GM23338 (cell line): ENCODE measurements at regions not wholly inside any gene's neighbourhood (a gene's known extent, or its start where the extent isn't known, plus 50 kb on each side); places are given as distances from the start of the nearest gene placed in this dataset.

Source experiments
- EZH2 ChIP-seq: fragments of 200-600 bp; sonication (generic); IDR thresholded peaks from one replicate; pipeline ENCODE4 v1.8.0; 2017; ENCODE audit warnings: antibody characterized with exemption, mild to moderate bottlenecking, low read depth; ENCODE audit not compliant: unreplicated experiment
- STAT1 ChIP-seq: IDR thresholded peaks from one replicate; pipeline ENCODE4 v1.6.1; 2016; ENCODE audit warnings: antibody characterized with exemption; ENCODE audit not compliant: unreplicated experiment
- TF ChIP-seq, protein P1 (sequence below): fragments of 250-450 bp; sonication (Bioruptor Pico); IDR thresholded peaks from 2 replicates; pipeline ENCODE4 v1.5.0; 2020; ENCODE audit warnings: mild to moderate bottlenecking, moderate library complexity
- TF ChIP-seq, protein P2 (sequence below), 2 experiments: fragments of 200-600 bp in 1 of 2; sonication (generic) in 1 of 2; conservative IDR thresholded peaks; 2 replicates each; pipeline versions ENCODE4 v1.5.1 to v1.6.1; 2016 to 2017; ENCODE audit warnings: antibody characterized with exemption in 2 of 2, low read depth in 2 of 2, mild to moderate bottlenecking in 2 of 2, moderate library complexity in 1 of 2
- TF ChIP-seq, protein P3 (sequence below): IDR thresholded peaks from one replicate; pipeline ENCODE4 v1.6.1; 2018; ENCODE audit warnings: antibody characterized with exemption; ENCODE audit not compliant: unreplicated experiment

DNA sequence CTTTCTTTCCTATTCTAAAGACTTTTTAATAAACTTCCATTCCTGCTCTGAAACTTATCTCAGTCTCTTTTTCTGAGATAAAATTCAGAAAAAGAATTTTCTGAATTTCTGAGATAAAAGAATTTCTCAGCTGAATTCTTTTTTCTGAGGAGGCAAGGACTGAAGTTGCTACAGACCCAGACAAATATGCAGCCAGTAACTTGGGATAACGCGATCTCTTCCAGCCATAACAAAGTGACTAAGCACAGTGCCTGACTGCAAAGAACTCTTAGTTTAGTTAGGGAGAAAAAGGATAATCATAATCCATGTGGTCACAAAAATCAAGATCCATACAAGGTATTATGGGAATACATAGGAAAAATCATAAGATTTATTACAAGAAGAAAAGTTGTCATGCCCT lies 222.0 kb upstream of the GAP43 start (continued):
- TF ChIP-seq, protein P1, sequence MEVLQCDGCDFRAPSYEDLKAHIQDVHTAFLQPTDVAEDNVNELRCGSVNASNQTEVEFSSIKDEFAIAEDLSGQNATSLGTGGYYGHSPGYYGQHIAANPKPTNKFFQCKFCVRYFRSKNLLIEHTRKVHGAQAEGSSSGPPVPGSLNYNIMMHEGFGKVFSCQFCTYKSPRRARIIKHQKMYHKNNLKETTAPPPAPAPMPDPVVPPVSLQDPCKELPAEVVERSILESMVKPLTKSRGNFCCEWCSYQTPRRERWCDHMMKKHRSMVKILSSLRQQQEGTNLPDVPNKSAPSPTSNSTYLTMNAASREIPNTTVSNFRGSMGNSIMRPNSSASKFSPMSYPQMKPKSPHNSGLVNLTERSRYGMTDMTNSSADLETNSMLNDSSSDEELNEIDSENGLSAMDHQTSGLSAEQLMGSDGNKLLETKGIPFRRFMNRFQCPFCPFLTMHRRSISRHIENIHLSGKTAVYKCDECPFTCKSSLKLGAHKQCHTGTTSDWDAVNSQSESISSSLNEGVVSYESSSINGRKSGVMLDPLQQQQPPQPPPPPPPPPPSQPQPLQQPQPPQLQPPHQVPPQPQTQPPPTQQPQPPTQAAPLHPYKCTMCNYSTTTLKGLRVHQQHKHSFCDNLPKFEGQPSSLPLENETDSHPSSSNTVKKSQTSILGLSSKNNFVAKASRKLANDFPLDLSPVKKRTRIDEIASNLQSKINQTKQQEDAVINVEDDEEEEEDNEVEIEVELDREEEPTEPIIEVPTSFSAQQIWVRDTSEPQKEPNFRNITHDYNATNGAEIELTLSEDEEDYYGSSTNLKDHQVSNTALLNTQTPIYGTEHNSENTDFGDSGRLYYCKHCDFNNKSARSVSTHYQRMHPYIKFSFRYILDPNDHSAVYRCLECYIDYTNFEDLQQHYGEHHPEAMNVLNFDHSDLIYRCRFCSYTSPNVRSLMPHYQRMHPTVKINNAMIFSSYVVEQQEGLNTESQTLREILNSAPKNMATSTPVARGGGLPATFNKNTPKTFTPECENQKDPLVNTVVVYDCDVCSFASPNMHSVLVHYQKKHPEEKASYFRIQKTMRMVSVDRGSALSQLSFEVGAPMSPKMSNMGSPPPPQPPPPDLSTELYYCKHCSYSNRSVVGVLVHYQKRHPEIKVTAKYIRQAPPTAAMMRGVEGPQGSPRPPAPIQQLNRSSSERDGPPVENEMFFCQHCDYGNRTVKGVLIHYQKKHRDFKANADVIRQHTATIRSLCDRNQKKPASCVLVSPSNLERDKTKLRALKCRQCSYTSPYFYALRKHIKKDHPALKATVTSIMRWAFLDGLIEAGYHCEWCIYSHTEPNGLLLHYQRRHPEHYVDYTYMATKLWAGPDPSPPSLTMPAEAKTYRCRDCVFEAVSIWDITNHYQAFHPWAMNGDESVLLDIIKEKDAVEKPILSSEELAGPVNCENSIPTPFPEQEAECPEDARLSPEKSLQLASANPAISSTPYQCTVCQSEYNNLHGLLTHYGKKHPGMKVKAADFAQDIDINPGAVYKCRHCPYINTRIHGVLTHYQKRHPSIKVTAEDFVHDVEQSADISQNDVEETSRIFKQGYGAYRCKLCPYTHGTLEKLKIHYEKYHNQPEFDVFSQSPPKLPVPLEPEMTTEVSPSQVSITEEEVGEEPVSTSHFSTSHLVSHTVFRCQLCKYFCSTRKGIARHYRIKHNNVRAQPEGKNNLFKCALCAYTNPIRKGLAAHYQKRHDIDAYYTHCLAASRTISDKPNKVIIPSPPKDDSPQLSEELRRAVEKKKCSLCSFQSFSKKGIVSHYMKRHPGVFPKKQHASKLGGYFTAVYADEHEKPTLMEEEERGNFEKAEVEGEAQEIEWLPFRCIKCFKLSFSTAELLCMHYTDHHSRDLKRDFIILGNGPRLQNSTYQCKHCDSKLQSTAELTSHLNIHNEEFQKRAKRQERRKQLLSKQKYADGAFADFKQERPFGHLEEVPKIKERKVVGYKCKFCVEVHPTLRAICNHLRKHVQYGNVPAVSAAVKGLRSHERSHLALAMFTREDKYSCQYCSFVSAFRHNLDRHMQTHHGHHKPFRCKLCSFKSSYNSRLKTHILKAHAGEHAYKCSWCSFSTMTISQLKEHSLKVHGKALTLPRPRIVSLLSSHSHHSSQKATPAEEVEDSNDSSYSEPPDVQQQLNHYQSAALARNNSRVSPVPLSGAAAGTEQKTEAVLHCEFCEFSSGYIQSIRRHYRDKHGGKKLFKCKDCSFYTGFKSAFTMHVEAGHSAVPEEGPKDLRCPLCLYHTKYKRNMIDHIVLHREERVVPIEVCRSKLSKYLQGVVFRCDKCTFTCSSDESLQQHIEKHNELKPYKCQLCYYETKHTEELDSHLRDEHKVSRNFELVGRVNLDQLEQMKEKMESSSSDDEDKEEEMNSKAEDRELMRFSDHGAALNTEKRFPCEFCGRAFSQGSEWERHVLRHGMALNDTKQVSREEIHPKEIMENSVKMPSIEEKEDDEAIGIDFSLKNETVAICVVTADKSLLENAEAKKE = no peak
- TF ChIP-seq, protein P2, sequence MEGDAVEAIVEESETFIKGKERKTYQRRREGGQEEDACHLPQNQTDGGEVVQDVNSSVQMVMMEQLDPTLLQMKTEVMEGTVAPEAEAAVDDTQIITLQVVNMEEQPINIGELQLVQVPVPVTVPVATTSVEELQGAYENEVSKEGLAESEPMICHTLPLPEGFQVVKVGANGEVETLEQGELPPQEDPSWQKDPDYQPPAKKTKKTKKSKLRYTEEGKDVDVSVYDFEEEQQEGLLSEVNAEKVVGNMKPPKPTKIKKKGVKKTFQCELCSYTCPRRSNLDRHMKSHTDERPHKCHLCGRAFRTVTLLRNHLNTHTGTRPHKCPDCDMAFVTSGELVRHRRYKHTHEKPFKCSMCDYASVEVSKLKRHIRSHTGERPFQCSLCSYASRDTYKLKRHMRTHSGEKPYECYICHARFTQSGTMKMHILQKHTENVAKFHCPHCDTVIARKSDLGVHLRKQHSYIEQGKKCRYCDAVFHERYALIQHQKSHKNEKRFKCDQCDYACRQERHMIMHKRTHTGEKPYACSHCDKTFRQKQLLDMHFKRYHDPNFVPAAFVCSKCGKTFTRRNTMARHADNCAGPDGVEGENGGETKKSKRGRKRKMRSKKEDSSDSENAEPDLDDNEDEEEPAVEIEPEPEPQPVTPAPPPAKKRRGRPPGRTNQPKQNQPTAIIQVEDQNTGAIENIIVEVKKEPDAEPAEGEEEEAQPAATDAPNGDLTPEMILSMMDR (conservative IDR thresholded peaks at IDR 0.05; ENCODE audit: low read depth in 2 of 2) = no peak
- TF ChIP-seq EZH2 (no peak), STAT1 (no peak)
- TF ChIP-seq, protein P3, sequence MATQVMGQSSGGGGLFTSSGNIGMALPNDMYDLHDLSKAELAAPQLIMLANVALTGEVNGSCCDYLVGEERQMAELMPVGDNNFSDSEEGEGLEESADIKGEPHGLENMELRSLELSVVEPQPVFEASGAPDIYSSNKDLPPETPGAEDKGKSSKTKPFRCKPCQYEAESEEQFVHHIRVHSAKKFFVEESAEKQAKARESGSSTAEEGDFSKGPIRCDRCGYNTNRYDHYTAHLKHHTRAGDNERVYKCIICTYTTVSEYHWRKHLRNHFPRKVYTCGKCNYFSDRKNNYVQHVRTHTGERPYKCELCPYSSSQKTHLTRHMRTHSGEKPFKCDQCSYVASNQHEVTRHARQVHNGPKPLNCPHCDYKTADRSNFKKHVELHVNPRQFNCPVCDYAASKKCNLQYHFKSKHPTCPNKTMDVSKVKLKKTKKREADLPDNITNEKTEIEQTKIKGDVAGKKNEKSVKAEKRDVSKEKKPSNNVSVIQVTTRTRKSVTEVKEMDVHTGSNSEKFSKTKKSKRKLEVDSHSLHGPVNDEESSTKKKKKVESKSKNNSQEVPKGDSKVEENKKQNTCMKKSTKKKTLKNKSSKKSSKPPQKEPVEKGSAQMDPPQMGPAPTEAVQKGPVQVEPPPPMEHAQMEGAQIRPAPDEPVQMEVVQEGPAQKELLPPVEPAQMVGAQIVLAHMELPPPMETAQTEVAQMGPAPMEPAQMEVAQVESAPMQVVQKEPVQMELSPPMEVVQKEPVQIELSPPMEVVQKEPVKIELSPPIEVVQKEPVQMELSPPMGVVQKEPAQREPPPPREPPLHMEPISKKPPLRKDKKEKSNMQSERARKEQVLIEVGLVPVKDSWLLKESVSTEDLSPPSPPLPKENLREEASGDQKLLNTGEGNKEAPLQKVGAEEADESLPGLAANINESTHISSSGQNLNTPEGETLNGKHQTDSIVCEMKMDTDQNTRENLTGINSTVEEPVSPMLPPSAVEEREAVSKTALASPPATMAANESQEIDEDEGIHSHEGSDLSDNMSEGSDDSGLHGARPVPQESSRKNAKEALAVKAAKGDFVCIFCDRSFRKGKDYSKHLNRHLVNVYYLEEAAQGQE = no peak
